HepG2 (cell line): ENCODE measurements at regions not wholly inside any gene's neighbourhood (a gene's known extent, or its start where the extent isn't known, plus 50 kb on each side); places are given as distances from the start of the nearest gene placed in this dataset.

Experiments
- MXD4 ChIP-seq: IDR thresholded peaks from 2 replicates; pipeline ENCODE4 v1.6.1; 2016; ENCODE audit warnings: mild to moderate bottlenecking, missing biosample characterization, missing genetic modification reagents
- NFATC3 ChIP-seq: sonication (generic); formaldehyde crosslinking; IDR thresholded peaks from 2 replicates; pipeline ENCODE4 v1.5.1; 2020; ENCODE audit warnings: mild to moderate bottlenecking, missing genetic modification reagents
- NR0B2 ChIP-seq: sonication (generic); formaldehyde crosslinking; IDR thresholded peaks from 2 replicates; pipeline ENCODE4 v1.4.0; 2020; ENCODE audit warnings: mild to moderate bottlenecking, missing genetic modification reagents
- PRPF4 ChIP-seq: fragments of 200-400 bp; formaldehyde crosslinking; IDR thresholded peaks from 2 replicates; pipeline ENCODE4 v1.6.1; 2016; ENCODE audit warnings: low read length, low read depth; ENCODE audit not compliant: poor library complexity, severe bottlenecking
- SATB2 ChIP-seq: sonication (generic); formaldehyde crosslinking; IDR thresholded peaks from 2 replicates; pipeline ENCODE4 v1.5.0; 2020; ENCODE audit warnings: missing genetic modification reagents
- STAT6 ChIP-seq: sonication (generic); formaldehyde crosslinking; IDR thresholded peaks from 2 replicates; pipeline ENCODE4 v1.4.0; 2020; ENCODE audit warnings: missing genetic modification reagents, mild to moderate bottlenecking, borderline replicate concordance
- ZBTB40 ChIP-seq, 2 experiments: fragments of 450-650 bp in 1 of 2; sonication (generic) in 1 of 2; formaldehyde crosslinking in 1 of 2; IDR thresholded peaks; 2 replicates each; pipeline versions ENCODE4 v1.6.1 to v1.8.0; 2016 to 2022; ENCODE audit warnings: antibody characterized with exemption in 1 of 2, mild to moderate bottlenecking in 1 of 2, missing genetic modification reagents in 1 of 2
- ZNF362 ChIP-seq: sonication (generic); formaldehyde crosslinking; IDR thresholded peaks from 2 replicates; pipeline ENCODE4 v1.4.0; 2020; ENCODE audit warnings: missing genetic modification reagents, mild to moderate bottlenecking, borderline replicate concordance
- ZNF589 ChIP-seq: sonication (generic); formaldehyde crosslinking; conservative IDR thresholded peaks from 2 replicates; pipeline ENCODE4 v1.8.0; 2022; ENCODE audit warnings: mild to moderate bottlenecking, moderate library complexity, missing genetic modification reagents

GRCh38 chr6:3905945-3906845 is 57.0 kb downstream of the FAM50B start (continued):
- TF ChIP-seq STAT6 (CRISPR knock-in tag) (no peak), ZBTB40 (IDR thresholded peaks at IDR 0.05) (no peak), ZBTB40 (CRISPR knock-in tag; IDR thresholded peaks at IDR 0.05) (peak; percentile 87), SATB2 (CRISPR knock-in tag) (no peak; the same call in 1 of the 2 replicates), PRPF4 (no peak), MXD4 (peak; percentile 78), NFATC3 (CRISPR knock-in tag) (peak; percentile 75; the same call in 1 of the 2 replicates), ZNF362 (CRISPR knock-in tag) (peak; percentile 71; the same call in 1 of the 2 replicates), NR0B2 (0 out of 2 replicates have a peak, but pooled peaks have one; percentile 35), ZNF589 (CRISPR knock-in tag) (peak; percentile 93; the same call in 1 of the 2 replicates)
